Stomach smooth muscle (tissue), 2 donors: ENCODE measurements at regions not wholly inside any gene's neighbourhood (a gene's known extent, or its start where the extent isn't known, plus 50 kb on each side); places are given as distances from the start of the nearest gene placed in this dataset.
"Not testable (repeated sequence)": the region's sequence is repeated elsewhere in the genome, so short reads cannot be mapped to it uniquely, and the experiment has no call there.

Experiments
- H3K27ac ChIP-seq: one replicate; pipeline ENCODE4 v1.7.0; 2013; ENCODE audit warnings: mild to moderate bottlenecking, low read length, inconsistent platforms
- H3K27me3 ChIP-seq, 2 donors: one replicate each; pipeline ENCODE4 v1.7.0; 2013; ENCODE audit warnings: low read length in 2 of 2; ENCODE audit not compliant: insufficient read depth in 2 of 2, control insufficient read depth in 1 of 2
- H3K36me3 ChIP-seq, 2 donors: one replicate each; pipeline ENCODE4 v1.7.0; 2013; ENCODE audit warnings: low read length in 2 of 2; ENCODE audit not compliant: control insufficient read depth in 2 of 2, insufficient read depth in 2 of 2
- H3K4me1 ChIP-seq: one replicate; pipeline ENCODE4 v1.7.0; 2013; ENCODE audit warnings: low read length; ENCODE audit not compliant: control insufficient read depth, insufficient read depth
- H3K4me3 ChIP-seq, 2 donors: one replicate each; pipeline ENCODE4 v1.7.0; 2013; ENCODE audit warnings: low read length in 2 of 2
- H3K9ac ChIP-seq, 2 donors: one replicate each; pipeline ENCODE4 v1.7.0; 2013; ENCODE audit warnings: low read length in 2 of 2, mild to moderate bottlenecking in 1 of 2
- H3K9me3 ChIP-seq, 2 donors: one replicate each; pipeline ENCODE4 v1.7.0; 2013; ENCODE audit warnings: low read length in 2 of 2; ENCODE audit not compliant: control insufficient read depth in 2 of 2
- donor health status: healthy.
- donor health status: Pancreatic carcinoma.

- Histone ChIP-seq H3K4me3 (no peak overlapping the region), H3K9me3 (no peaks in the 10 kb centered on the region), H3K27ac (no peak overlapping the region), H3K27me3 (peaks cover 13 to 20% of the 10 kb centered on the region in 2 donors), H3K36me3 (no peaks in the 10 kb centered on the region), H3K4me1 (no peaks in the 10 kb centered on the region), H3K9ac (no peak overlapping the region)
Measured at GRCh38 chr3:22373182-22373581, 622.2 kb upstream of the ZNF385D start.

DNA sequence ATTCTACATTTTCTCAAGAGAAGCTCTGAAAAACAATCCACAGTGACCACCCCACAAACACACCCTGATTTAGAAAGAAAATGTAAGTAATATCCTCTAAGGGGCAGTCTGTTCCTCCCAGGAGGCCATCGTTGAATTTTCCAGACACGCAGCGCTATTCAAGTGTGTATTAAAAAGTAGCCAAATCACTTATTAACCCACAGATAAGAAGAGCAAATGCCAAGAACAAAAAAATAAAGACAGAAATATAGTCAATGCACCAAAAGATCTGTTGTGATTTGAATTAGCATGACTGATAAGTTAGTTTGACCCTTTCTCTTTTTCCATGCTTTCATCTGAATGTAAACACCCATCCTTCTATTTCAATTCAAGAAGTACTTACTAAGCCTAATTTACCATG is 622.8 kb upstream of the ZNF385D start:
- H3K4me3 ChIP-seq = no peak overlapping the region
- H3K27me3 ChIP-seq = peaks cover 13 to 20% of the 10 kb centered on the region in 2 donors
- H3K9ac ChIP-seq = no peak overlapping the region
- H3K4me1 ChIP-seq = no peaks in the 10 kb centered on the region
- H3K9me3 ChIP-seq = no peaks in the 10 kb centered on the region
- no peaks in the 10 kb centered on the region for H3K36me3 ChIP-seq
- H3K27ac ChIP-seq = no peak overlapping the region

DNA sequence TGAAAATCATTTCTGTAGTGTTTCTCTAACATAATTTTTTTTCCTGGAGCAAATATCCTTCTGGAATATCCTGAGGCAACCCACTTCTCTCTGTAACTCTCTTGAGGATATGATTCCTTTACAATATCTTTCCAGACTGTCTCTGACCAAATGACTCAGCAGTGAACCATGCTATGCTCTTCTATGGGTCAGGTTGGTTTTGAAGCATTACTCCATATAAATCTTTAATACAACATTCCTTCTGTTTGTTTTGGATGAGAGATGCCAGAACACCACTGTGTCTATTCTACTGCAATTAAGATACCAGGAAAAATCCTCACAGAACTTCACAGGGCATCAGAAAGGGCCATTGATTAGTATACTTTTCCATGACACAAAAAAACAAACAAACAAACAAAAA is 626.4 kb upstream of the ZNF385D start:
- Histone ChIP-seq H3K4me3 (no peak overlapping the region), H3K4me1 (no peaks in the 10 kb centered on the region), H3K27me3 (peaks cover 6% of the 10 kb centered on the region in 2 donors), H3K36me3 (no peaks in the 10 kb centered on the region), H3K9ac (no peak overlapping the region), H3K9me3 (no peaks in the 10 kb centered on the region), H3K27ac (no peak overlapping the region)

- no peak overlapping the region for H3K9ac ChIP-seq
- no peaks in the 10 kb centered on the region for H3K36me3 ChIP-seq
- H3K27me3 ChIP-seq = no peaks in the 10 kb centered on the region
- H3K27ac ChIP-seq = no peak overlapping the region
- H3K4me3 ChIP-seq = no peak overlapping the region
- H3K4me1 ChIP-seq = no peaks in the 10 kb centered on the region
- no peaks in the 10 kb centered on the region for H3K9me3 ChIP-seq
Measured at GRCh38 chr3:22378869-22379268, 627.9 kb upstream of the ZNF385D start.

DNA sequence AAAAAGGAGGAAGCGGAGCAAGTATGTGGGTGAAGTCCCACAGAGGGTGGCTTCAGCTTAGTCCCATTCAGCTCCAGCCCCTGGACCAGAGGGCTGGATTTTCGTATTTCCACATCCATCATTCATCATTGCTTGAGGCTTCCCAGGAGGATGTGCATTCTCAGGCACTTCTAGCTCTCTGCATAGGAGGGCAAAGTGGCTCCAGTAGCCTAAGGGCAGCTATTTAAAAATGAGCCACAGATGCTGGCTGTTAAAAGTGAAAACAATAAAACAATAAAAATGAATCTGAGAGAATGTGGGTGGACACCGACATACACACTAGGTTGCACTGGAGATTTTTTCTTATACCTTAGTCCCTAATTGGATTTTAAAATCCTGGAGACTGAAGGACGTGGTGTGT is 629.2 kb upstream of the ZNF385D start:
- Histone ChIP-seq H3K27ac (no peak overlapping the region), H3K36me3 (no peaks in the 10 kb centered on the region), H3K4me1 (no peaks in the 10 kb centered on the region), H3K9me3 (no peaks in the 10 kb centered on the region), H3K4me3 (no peak overlapping the region), H3K27me3 (no peaks in the 10 kb centered on the region), H3K9ac (no peak overlapping the region)

DNA sequence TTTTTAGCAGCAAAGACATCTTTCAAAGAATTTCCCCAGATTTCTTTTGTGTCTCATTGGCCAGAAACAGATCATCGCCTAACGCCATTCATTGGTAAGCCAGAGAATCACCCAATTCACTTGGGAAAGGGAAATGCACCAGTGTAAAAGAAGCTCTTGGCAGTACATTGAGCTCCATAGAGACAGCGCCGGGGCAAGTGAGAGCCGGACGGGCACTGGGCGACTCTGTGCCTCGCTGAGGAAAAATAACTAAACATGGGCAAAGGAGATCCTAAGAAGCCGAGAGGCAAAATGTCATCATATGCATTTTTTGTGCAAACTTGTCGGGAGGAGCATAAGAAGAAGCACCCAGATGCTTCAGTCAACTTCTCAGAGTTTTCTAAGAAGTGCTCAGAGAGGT is 630.6 kb upstream of the ZNF385D start:
- H3K27ac ChIP-seq, H3K4me3 ChIP-seq, H3K4me1 ChIP-seq, H3K9ac ChIP-seq, H3K36me3 ChIP-seq, H3K9me3 ChIP-seq, H3K27me3 ChIP-seq: not testable (repeated sequence)

- no peaks in the 10 kb centered on the region for H3K36me3 ChIP-seq
- no peaks in the 10 kb centered on the region for H3K27me3 ChIP-seq
- H3K4me3 ChIP-seq = no peak overlapping the region
- no peak overlapping the region for H3K27ac ChIP-seq
- H3K9ac ChIP-seq = no peak overlapping the region
- no peaks in the 10 kb centered on the region for H3K9me3 ChIP-seq
- H3K4me1 ChIP-seq = no peaks in the 10 kb centered on the region
Measured at GRCh38 chr3:22383285-22383684, 632.3 kb upstream of the ZNF385D start.

- no peaks in the 10 kb centered on the region for H3K36me3 ChIP-seq
- no peak overlapping the region for H3K9ac ChIP-seq
- no peak overlapping the region for H3K27ac ChIP-seq
- H3K4me3 ChIP-seq = no peak overlapping the region
- no peaks in the 10 kb centered on the region for H3K4me1 ChIP-seq
- H3K27me3 ChIP-seq = no peaks in the 10 kb centered on the region
- no peaks in the 10 kb centered on the region for H3K9me3 ChIP-seq
Measured at GRCh38 chr3:22386107-22386506, 635.1 kb upstream of the ZNF385D start.

DNA sequence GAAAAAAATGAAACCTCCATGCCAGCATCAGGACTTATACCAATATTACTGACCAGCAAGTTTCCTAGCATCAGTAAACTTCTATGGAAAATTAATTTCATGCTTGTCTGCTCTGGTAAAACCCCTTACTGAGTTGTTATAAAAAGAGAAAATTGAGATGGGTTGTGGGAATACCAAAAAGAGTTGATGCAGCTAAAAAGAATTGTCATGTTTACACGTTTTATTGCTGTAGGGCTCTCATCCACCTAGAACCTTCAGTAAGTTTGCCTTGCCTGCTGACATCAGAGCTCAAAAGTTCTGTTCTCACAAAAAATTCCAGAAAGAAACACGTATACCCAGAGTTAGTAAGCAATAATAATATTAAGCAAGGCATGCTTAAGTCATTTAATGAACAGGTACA is 641.3 kb upstream of the ZNF385D start:
- Histone ChIP-seq H3K27ac (no peak overlapping the region), H3K9me3 (no peaks in the 10 kb centered on the region), H3K4me1 (no peaks in the 10 kb centered on the region), H3K27me3 (no peaks in the 10 kb centered on the region), H3K9ac (no peak overlapping the region), H3K4me3 (no peak overlapping the region), H3K36me3 (no peaks in the 10 kb centered on the region)

- H3K9ac ChIP-seq = no peak overlapping the region
- no peaks in the 10 kb centered on the region for H3K27me3 ChIP-seq
Measured at GRCh38 chr3:22392859-22393258, 641.8 kb upstream of the ZNF385D start.

DNA sequence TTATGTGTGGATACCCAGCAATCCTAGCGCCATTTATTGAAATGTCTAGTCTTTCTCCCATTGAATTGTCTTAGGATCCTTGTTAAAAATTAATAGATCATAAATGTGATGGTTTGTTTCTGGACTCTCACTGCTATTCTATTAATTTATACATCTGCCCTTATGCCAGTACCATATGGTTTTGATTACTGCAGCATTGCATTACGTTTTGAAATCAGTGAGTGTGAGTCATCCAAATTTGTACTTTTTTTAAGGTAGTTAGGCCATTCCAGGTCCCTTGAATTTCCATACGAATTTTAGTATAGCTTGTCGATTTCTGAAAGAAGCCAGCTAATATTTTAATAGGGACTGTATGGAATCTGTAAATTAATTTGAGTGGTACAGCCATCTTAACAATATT is 648.6 kb upstream of the ZNF385D start:
- no peak overlapping the region for H3K27ac ChIP-seq
- H3K9me3 ChIP-seq = no peaks in the 10 kb centered on the region
- no peaks in the 10 kb centered on the region for H3K27me3 ChIP-seq
- no peaks in the 10 kb centered on the region for H3K36me3 ChIP-seq
- no peaks in the 10 kb centered on the region for H3K4me1 ChIP-seq
- no peak overlapping the region for H3K4me3 ChIP-seq
- no peak overlapping the region for H3K9ac ChIP-seq

More at GRCh38 chr3:22392859-22393258, 641.8 kb upstream of the ZNF385D start:
- Histone ChIP-seq H3K36me3 (no peaks in the 10 kb centered on the region), H3K9me3 (no peaks in the 10 kb centered on the region), H3K4me1 (no peaks in the 10 kb centered on the region), H3K27ac (no peak overlapping the region), H3K4me3 (no peak overlapping the region)

- H3K4me3 ChIP-seq = no peak overlapping the region
- no peak overlapping the region for H3K9ac ChIP-seq
- no peaks in the 10 kb centered on the region for H3K9me3 ChIP-seq
- no peaks in the 10 kb centered on the region for H3K27me3 ChIP-seq
- H3K36me3 ChIP-seq = no peaks in the 10 kb centered on the region
- H3K27ac ChIP-seq = no peak overlapping the region
- no peaks in the 10 kb centered on the region for H3K4me1 ChIP-seq
Measured at GRCh38 chr3:22401499-22401898, 650.5 kb upstream of the ZNF385D start.
